HAP-1 (cell line): ENCODE measurements at regions not wholly inside any gene's neighbourhood (a gene's known extent, or its start where the extent isn't known, plus 50 kb on each side); places are given as distances from the start of the nearest gene placed in this dataset.

Source experiments
- DNase-seq, 2 experiments: peaks; one replicate each; pipeline ENCODE4 v3.0.0-alpha.2; 2016 to 2020; ENCODE audit warnings: low spot score in 2 of 2
- H3K27me3 ChIP-seq: fragments of 250-450 bp; sonication (Bioruptor Pico); 2 replicates; pipeline ENCODE4 v1.5.1; 2020; ENCODE audit warnings: low read depth, mild to moderate bottlenecking, moderate library complexity
- H3K36me3 ChIP-seq: fragments of 250-450 bp; sonication (Bioruptor Pico); replicated peaks from 2 replicates; pipeline ENCODE4 v1.5.1; 2020; ENCODE audit warnings: mild to moderate bottlenecking
- H3K4me1 ChIP-seq: fragments of 250-450 bp; sonication (Bioruptor Pico); 2 replicates; pipeline ENCODE4 v1.5.1; 2020; ENCODE audit warnings: mild to moderate bottlenecking
- H3K4me3 ChIP-seq: fragments of 250-450 bp; sonication (Bioruptor Pico); 2 replicates; pipeline ENCODE4 v1.5.1; 2020; ENCODE audit warnings: mild to moderate bottlenecking, moderate library complexity
- H3K9me3 ChIP-seq: fragments of 250-450 bp; sonication (Bioruptor Pico); 2 replicates; pipeline ENCODE4 v1.5.1; 2020; ENCODE audit warnings: mild to moderate bottlenecking, moderate library complexity
- in situ Hi-C: fragments of 300-500 bp; cut with MboI; formaldehyde crosslinking; loops from 3 replicates; pipeline ENCODE4 v1.14.3; 2020; ENCODE audit warnings: low sequenced_read_pairs, inconsistent platforms, mixed read lengths

- H3K4me3 ChIP-seq, result no peak overlapping the region
- no peaks in the 10 kb centered on the region for H3K36me3 ChIP-seq
- in situ Hi-C loops, result no loop called here
- H3K9me3 ChIP-seq, result no peaks in the 10 kb centered on the region
- no peaks in the 10 kb centered on the region; the same call in 1 of the 2 replicates for H3K4me1 ChIP-seq
- no peak for DNase-seq
- no peaks in the 10 kb centered on the region for H3K27me3 ChIP-seq
These were observed 52.1 kb upstream of the CACHD1 start for GRCh38 chr1:64417803-64418202.
